PC-3 (cell line): ENCODE measurements at regions not wholly inside any gene's neighbourhood (a gene's known extent, or its start where the extent isn't known, plus 50 kb on each side); places are given as distances from the start of the nearest gene placed in this dataset.
A peak's percentile ranks its signal among the peaks of the same experiment; 100 is the strongest.

Source experiments
- CTCF ChIP-seq: fragments of 300-600 bp; sonication (generic); conservative IDR thresholded peaks from 2 replicates; pipeline ENCODE4 v1.5.1; 2017; ENCODE audit warnings: antibody characterized with exemption, low read depth, mild to moderate bottlenecking, low read length
- EZH2 ChIP-seq: fragments of 300-600 bp; sonication (generic); IDR thresholded peaks from one replicate; pipeline ENCODE4 v1.6.1; 2017; ENCODE audit warnings: antibody characterized with exemption, mild to moderate bottlenecking, low read length; ENCODE audit not compliant: unreplicated experiment
- EZH2phosphoT487 ChIP-seq: fragments of 300-600 bp; sonication (generic); IDR thresholded peaks from 2 replicates; pipeline ENCODE4 v1.6.1; 2018; ENCODE audit warnings: mild to moderate bottlenecking, antibody characterized with exemption, low read length, borderline replicate concordance

- TF ChIP-seq CTCF, result 0 out of 2 replicates have a peak, but pooled peaks have one; percentile 26
- no peak for TF ChIP-seq EZH2
- no peak for TF ChIP-seq EZH2phosphoT487
Measured at GRCh38 chr7:13359656-13360055, 629.8 kb downstream of the ETV1 start.
